Skin epidermis (tissue), 12 donors: ENCODE measurements at regions not wholly inside any gene's neighbourhood (a gene's known extent, or its start where the extent isn't known, plus 50 kb on each side); places are given as distances from the start of the nearest gene placed in this dataset.

ENCODE experiments used
- H3K27ac ChIP-seq, 21 experiments: fragments of 200-600 bp; sonication (generic) in 11 of 21; one replicate each; pipeline ENCODE4 v1.5.0; 2020; ENCODE audit warnings: mild to moderate bottlenecking in 3 of 21, inconsistent platforms in 2 of 21, moderate library complexity in 2 of 21
- H3K4me3 ChIP-seq, 7 experiments: fragments of 200-600 bp; sonication (generic) in 2 of 7; one replicate each; pipeline ENCODE4 v1.5.0; 2020; ENCODE audit warnings: inconsistent platforms in 2 of 7, mild to moderate bottlenecking in 2 of 7, moderate library complexity in 1 of 7

DNA sequence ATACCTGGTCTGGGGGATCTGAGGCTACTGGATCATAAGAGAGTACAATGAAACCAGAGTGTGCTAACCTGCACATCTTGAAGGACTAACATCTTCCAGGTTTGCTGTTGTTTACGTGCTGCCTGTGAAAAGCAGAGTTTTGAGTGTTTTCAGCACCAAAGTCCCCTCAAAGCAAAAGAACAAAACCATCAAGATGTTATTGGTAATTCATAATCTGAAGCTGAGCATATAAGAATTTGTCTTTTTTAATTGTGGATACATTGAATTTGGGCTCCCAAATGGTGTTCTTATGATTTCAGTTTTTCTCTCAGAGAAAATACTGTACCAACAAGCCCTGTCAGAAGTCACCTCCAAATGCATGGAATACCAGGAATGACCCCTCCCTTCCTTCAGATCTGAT is 110.2 kb downstream of the BTG1 start:
- peak overlapping the region in 19 of 21 experiments; percentile 3 to 91 (median 62) for H3K27ac ChIP-seq
- H3K4me3 ChIP-seq: peak overlapping the region in 2 of 7 experiments; percentile 1 to 2

GRCh38 chr12:92034858-92035401 is 110.7 kb downstream of the BTG1 start:
- peak overlapping the region in 5 of 7 experiments; percentile 1 to 29 (median 15) for H3K4me3 ChIP-seq
- H3K27ac ChIP-seq: peak overlapping the region in 19 of 21 experiments; percentile 3 to 91 (median 62)

DNA sequence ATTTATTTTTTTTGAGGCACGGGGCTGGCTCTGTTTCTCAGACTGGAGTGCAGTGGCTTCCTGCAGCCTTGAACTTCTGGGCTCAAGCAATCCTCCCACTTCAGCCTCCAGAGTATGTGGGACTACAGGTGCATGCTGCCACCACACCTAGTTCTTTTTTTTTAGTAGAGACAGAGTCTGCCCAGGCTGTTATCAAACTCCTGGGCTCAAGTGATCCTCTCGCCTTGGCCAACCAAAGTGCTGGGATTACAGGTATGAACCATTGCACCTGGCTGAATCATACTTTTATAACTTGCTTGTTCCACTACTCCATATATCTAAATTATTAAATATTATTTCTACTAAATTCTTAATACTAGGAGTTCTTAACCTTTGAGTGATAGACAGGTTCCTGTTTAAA is 111.6 kb downstream of the BTG1 start:
- no peak overlapping the region for H3K4me3 ChIP-seq
- peak overlapping the region in 12 of 21 experiments; percentile 55 to 91 (median 77) for H3K27ac ChIP-seq

DNA sequence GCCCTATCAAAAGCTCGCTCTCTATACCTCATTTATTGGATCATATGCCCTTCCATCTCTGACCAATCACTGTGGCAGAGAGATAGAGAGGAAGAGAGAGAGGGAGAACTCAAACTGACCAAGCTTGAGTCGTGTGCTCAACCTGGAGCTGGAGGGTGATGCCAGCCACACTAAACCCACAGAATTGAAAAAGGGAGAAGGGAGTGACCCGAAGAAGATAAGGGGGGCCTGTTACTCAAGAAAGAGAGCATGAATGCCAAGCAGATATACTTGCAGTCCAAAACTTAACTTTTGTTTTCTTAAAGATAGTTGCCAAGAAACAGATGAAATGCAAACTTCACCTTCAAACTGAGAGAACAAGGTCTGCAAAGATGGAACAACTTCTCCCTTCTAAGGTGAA is 112.7 kb downstream of the BTG1 start:
- H3K4me3 ChIP-seq: no peak overlapping the region
- H3K27ac ChIP-seq: peak overlapping the region in 10 of 21 experiments; percentile 6 to 86 (median 45)

DNA sequence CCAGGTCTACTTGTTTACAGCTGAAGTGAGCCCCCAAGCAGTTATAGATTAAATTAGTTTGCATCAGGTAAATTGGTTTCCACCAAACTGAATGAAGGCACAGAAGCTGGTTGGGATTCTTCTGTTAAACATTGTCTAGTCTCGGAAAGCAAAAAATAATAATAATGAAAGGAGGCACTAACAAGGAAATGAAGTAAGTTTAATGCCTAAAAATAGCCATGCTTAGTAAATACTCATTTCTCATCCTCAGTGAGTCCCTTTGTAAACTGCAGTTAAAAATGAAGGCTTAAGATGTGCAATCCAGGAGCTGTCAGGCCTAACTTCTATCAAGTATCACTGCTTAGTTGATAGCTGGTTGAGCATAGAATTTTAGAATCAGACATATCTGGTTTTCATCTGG is 113.5 kb downstream of the BTG1 start:
- Histone ChIP-seq H3K27ac (peak overlapping the region in 8 of 21 experiments; percentile 20 to 86 (median 58)), H3K4me3 (no peak overlapping the region)

DNA sequence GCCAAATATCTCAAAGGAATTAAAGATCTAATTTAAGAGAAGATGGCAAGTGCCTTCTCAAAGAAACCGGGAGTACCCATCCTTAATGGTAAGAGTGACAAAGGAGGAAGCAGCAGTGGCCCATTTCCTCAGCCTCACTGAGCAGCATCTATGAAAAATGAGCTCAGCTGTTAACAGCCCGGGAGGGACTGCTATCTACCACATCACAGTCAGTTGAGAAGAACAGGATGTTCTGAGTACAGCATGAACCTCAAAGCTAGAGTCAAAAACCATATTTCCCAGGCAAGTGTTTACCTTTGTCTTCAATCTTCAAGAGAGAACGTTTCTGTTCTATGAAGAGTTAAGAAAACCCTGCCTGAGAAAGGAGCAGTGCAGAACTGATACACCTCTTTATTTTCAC is 115.0 kb downstream of the BTG1 start:
- Histone ChIP-seq H3K4me3 (no peak overlapping the region), H3K27ac (peak overlapping the region in 12 of 21 experiments; percentile 14 to 86 (median 54))

GRCh38 chr12:92029902-92030586 is 115.6 kb downstream of the BTG1 start:
- peak overlapping the region in 11 of 21 experiments; percentile 13 to 86 (median 48) for H3K27ac ChIP-seq
- H3K4me3 ChIP-seq: no peak overlapping the region

- no peak overlapping the region for H3K4me3 ChIP-seq
- H3K27ac ChIP-seq: peak overlapping the region in 7 of 21 experiments; percentile 13 to 86 (median 61)
Measured at GRCh38 chr12:92029136-92029535, 116.5 kb downstream of the BTG1 start.

- no peak overlapping the region for H3K4me3 ChIP-seq
- peak overlapping the region in 4 of 21 experiments; percentile 58 to 86 (median 80) for H3K27ac ChIP-seq
Measured at GRCh38 chr12:92028441-92028709, 117.3 kb downstream of the BTG1 start.

DNA sequence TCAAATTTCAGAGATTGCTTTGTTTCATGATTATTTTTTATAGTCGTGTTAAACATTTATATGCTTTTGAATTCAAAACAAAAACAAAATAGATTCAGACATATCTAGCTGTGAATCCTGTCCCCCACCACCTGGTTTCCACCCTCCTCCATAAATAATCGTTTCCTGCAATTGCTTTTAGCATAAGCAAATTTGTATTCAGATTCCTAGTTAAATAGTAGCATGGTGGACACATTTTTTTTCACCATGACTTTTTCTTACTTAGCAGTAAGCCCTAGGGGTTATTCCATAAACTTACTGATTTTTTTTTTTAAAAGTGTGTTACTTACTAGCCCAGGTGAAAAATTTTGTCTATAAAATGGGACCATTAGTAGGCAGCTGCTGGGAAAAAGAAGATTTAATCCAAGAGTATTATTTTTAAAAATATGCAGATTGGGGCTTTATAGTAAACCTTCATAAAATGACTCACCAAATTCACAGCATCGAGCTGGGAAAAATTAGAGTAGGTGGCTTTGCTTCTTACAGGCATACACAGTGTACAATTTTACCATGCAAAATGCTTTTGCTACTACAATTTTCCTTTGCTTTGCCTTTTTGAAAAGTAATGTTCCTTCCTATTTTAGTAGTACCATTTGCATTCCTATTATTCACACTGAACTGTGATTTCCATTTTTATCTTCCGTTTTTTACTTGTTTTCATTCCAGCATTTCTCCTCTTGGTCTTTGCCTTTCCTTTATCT is 117.8 kb downstream of the BTG1 start:
- Histone ChIP-seq H3K27ac (peak overlapping the region in 3 of 21 experiments; percentile 76 to 86 (median 85)), H3K4me3 (no peak overlapping the region)

GRCh38 chr12:92027243-92027642 is 118.4 kb downstream of the BTG1 start:
- no peak overlapping the region for H3K4me3 ChIP-seq
- peak overlapping the region in 1 of 21 experiments; percentile 85 for H3K27ac ChIP-seq

DNA sequence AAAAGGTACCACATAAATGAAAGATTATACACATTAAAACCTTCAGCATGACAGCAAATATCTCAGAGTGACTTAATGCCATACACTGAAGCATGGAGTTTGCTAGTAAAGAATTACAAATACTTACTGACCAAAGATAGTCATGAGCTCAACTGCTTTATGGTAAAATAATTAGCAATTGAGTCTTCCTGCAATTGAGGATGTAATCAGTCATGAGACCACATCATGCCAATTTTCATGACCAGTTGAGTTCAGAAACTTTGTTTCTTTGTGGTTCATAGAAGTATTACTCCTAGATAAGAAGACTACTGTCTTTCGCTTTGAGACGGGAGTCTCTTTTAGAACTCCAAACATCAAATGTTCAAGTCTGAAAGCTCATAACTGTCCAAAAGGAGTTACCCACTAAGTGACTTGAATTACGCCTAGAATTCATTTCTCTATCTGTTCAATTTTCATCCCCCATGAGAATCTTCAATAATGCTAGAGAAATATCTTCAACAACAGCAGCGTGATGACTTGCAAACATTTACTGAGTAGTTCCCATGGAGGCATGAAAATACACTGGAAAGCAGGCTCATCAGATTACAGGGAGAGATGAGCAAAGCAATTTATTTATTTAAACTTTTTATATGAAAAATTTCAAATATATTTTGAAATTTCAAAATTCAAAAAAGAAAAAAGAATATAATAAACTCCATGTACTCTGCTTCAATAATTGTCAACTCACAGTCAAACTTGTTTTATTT is 120.0 kb downstream of the BTG1 start:
- no peak overlapping the region for H3K27ac ChIP-seq
- H3K4me3 ChIP-seq: no peak overlapping the region

DNA sequence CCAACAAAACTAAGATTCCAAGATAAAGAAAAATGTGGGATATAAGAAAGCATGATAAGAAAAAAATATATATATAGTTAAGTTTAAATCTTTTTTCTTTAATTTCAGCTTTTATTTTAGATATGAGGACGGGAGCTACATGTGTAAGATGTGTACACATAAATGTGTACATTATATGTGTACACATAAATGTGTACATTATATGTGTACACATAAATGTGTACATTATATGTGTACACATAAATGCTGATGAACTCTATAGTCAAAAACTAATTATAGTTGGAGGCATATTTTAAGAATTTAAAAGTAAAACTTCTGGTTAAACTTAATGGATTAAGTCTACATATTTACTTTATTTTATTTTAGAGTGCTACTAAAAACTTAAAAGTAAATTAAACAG is 123.6 kb downstream of the BTG1 start:
- H3K4me3 ChIP-seq: no peak overlapping the region
- H3K27ac ChIP-seq: no peak overlapping the region

DNA sequence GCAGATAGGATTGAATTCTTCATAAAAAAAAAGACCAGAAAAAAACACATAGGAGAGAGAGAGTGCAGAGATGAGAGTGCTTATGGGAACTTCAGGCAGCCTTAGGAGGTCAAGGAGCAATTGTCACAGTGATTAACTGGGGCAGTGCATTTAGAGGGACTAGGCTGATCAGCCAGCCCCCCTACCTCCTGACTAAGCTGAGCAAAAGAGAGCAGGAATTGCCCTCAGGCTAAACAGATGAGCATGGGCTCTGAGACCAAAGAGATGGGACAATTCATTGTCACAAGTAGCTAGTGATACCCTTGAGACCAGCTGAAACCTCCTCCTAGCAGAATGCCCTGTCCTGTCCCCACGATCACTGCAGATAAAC is 124.0 kb downstream of the BTG1 start:
- Histone ChIP-seq H3K4me3 (no peak overlapping the region), H3K27ac (no peak overlapping the region)

DNA sequence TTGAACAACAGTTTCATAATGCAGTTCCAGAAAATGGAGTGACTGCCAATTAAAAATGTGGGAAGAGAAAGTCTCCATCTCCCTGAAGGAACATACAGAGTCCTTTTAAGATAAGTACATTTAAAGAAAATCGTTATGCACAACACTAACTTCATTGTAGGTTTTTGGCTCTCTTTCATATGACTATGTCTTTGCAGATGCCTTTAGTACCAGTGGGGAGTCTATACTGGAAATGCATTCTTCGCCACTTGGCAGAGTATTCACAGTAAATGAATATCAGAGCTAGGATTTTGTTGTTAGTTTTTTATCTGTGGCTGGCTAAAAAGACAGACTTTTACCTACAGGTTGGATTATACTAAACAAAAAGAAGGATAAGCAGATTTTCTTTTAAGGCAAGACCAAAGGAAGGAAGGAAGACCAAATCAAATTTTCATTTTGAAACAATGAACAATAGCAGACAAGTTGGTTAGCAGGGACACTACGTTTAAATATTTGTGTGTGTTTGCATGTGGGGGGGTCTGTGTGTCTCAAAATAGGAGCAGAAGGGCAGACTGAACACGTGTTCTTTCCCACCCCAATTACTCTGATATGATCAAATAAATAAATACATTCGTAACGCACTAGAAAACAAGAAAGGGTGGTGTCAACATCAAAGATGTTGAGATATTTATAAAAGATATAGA is 124.5 kb downstream of the BTG1 start:
- H3K4me3 ChIP-seq: no peak overlapping the region
- no peak overlapping the region for H3K27ac ChIP-seq

GRCh38 chr12:92019491-92020277 is 126.0 kb downstream of the BTG1 start:
- H3K4me3 ChIP-seq: no peak overlapping the region
- no peak overlapping the region for H3K27ac ChIP-seq

GRCh38 chr12:92012691-92013090 is 133.0 kb downstream of the BTG1 start:
- Histone ChIP-seq H3K27ac (no peak overlapping the region), H3K4me3 (no peak overlapping the region)

DNA sequence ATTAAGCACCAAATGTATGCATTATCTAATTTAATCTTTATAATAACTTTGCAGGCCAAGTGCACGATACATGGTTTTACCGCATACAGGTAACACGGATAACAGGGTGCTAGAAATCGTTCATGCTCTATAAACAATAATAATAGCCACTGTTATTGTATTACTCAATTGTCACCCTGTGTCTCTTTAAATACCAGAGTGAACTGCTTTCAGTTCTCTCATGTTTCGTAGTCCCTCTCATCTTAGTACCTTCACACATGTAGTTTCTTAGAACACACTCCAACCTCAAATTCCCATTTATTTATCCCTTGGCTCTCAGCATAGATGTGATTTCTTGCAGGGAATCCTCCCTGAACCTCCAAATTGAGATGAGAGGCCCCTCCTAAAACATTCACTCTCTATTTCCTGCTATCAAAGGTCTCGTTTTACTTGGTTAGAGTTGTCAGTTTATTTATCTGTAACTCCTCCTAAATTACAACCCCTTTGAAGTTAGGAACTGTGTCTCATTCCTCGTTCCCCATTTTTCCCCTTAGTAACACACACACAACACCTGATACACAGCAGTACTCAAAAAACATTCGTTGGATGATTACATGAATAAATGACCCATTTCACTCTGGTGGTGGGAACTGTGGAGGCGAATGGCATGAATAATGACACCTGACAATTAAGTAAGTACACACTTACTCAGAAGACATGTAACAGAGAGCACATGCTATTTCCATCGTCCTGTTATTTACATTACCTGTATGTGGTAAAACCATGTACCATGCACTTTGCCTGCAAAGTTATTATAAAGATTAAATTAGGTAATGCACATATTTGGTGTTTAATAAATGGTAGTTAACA is 134.6 kb downstream of the BTG1 start:
- no peak overlapping the region for H3K27ac ChIP-seq
- no peak overlapping the region for H3K4me3 ChIP-seq
